Stimulated activated CD4-positive, alpha-beta T cell treated with anti-CD3 and anti-CD28 coated beads, Interleukin-1b, Interleukin-23, amount 100 ng/mL, for 24 hours (primary cell): ENCODE measurements at regions not wholly inside any gene's neighbourhood (a gene's known extent, or its start where the extent isn't known, plus 50 kb on each side); places are given as distances from the start of the nearest gene placed in this dataset.
"Not testable (repeated sequence)": the region's sequence is repeated elsewhere in the genome, so short reads cannot be mapped to it uniquely, and the experiment has no call there.

Experiments used
- DNase-seq, 4 experiments: peaks; one replicate each; pipeline ENCODE4 v3.0.0-alpha.2; 2020; ENCODE audit warnings: low read depth in 4 of 4, low spot score in 1 of 4

- DNase-seq: no peak
Measured at GRCh38 chr13:73190477-73190876, 131.7 kb downstream of the KLF5 start.

DNA sequence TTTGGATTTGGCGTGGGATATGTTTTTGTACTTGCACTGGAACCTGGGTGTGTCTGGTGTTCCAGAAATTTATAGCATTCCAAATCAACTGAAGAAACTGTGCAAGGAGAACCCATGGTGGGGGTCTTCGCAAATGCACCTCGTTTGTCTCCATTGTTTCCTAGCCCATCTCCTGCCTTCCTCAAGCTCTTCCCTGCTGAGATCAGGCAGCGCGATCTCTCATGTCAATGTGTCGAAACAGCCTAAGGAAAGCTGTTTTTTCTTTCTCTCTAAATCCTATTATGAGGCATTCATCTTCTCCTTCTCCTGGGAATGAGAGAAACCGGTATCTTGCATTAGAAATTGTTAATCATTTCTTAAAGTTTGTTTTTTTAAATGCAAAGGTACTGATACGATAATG, 131.0 kb downstream of the KLF5 start:
- DNase-seq: no peak

DNA sequence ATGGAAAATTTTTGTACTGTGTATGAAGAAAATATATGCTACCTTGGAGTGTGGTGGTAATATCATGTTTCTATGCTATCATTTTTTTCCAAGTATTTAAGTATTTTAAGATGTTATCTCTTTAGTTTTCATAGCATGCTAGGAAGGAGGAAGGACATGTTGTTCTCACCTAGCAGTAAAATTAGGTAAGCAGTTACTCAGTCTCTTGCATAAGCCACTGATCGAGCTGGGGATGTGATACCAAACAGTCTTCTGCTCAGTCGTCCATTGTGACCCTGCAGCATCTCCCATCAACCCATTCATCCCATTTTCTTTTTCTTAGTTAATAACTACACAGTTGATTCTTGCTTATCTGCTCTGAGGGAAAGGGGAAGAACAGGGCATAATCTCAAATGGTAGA, 130.6 kb downstream of the KLF5 start:
- no peak for DNase-seq

GRCh38 chr13:73187106-73187505, 128.3 kb downstream of the KLF5 start:
- no peak for DNase-seq

DNA sequence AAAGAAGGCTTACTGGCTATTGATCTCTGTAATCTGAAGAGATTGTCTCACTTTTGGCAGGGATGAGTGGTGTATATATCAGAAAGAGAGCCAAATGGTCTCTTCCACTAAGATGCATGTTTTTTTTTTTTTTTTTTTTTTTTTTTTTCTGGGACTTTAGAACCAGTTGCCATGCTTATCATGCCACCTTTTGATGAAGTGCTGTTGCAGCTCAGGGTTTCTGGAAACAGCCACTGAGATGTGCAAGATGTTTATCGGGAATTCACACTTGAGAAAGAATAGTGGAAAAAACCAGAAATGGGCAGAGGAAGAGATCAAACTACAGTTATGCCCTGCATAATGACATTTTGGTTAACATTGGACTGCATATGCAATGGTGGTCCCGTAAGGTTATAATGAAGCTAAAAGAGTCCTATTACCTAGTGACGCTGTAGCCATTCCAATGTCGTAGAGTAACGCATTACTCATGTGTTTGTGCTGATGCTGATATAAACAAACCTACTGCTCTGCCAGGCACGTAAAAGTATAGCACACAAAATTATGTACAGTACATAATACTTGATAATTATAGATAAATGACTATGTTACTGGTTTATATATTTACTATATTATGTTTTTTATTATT, 121.0 kb downstream of the KLF5 start:
- no peak for DNase-seq

GRCh38 chr13:73177916-73178565, 119.2 kb downstream of the KLF5 start:
- no peak for DNase-seq

DNA sequence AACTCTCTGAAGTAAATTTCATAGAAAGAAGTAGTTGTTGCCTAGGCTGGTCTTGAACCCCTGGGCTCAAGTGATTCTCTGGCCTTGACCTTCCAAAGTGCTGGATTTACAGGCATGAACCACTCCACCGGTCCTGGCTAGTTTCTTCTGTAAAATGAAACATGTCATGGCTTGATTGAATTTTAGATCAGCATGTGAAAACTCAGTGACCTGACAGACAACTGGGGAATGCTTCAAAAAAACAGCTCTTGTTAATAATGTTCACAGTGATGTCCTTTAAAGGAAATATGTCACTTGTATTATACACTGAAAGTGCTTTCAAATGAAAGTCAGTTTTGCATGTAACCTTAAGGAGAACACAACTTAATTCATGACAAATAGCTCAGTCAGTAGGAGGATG, 118.2 kb downstream of the KLF5 start:
- DNase-seq: no peak

DNA sequence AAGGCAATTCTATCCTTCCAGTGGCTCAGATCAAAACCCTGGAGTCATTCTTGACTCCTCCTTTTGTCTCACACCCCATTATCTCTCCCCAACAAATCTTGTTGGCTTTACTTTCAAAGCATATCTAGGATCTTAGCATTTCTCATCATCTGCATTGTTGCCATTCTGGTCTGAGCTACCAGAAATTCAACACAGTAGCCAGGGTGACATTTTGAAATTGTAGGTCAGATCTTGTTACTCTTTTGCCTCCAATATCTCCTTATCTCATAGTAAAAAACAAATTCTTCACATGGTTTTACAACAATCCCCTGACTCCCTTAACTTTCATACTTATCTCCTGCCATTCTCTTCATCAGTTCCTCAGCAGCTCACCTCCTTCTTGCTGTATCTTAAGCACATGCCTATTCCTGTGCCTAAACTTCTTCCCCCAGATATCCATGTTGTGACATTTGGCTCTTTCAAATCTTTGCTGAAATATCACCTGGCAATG, 115.8 kb downstream of the KLF5 start:
- no peak for DNase-seq

- DNase-seq: no peak
Measured at GRCh38 chr13:73173279-73173811, 114.5 kb downstream of the KLF5 start.

DNA sequence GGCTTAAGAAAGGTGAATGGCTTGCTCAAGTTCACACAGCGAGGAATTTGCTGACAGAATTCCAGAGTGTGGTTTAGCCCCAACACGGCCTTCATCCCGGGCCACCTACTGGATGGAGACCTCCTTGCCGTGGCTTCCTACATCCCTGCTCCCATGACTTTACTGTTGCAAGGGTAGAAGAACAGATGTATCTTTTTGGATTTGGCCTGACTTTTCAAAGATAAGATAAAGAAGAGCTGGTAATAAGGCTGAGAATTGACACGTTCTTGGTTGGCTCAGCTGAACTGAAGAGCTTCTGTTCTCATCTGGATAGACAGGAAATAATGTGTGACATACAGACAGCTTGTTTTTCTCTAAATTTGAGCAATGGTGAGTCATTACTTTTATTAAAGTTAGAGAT, 113.1 kb downstream of the KLF5 start:
- DNase-seq: no peak

- no peak for DNase-seq
Measured at GRCh38 chr13:73171271-73171682, 112.5 kb downstream of the KLF5 start.

- no peak for DNase-seq
Measured at GRCh38 chr13:73169971-73170370, 111.2 kb downstream of the KLF5 start.

- no peak for DNase-seq
Measured at GRCh38 chr13:73168953-73169401, 110.2 kb downstream of the KLF5 start.

DNA sequence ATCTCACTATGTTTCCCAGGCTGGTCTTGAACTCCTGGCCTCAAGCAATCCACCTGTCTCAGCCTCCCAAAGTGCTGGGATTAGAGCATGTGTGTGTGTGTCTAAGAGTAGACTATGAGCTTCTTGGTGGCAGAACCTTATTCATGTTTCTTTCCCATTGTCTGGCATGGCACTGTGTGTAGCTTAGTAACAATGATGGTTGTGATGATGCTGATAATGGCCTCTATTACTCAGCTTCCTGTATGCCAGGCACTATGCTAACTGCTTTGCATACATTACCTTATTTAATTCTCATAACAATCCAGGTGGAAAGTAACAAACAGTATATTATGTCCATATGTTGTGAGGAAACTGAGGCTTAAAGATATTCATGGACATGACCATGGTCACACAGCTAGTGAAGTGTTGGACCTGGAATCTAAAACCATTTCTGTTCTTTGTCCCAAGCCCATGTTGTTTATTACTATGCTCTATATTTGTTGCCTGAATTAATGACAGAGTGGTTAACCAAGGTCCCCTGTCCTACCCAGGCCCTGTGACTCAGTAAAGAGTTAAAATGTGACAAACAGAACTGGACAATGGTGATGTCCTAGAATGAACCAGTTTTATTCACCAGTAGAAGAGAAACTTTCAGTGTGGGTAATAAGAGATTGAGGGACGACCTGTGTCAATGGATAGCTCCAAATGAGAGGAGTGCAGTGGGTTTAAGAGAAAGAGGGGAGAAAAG, 109.6 kb downstream of the KLF5 start:
- DNase-seq: no peak

GRCh38 chr13:73167028-73167820, 108.4 kb downstream of the KLF5 start:
- no peak for DNase-seq

GRCh38 chr13:73166204-73166603, 107.4 kb downstream of the KLF5 start:
- no peak for DNase-seq

DNA sequence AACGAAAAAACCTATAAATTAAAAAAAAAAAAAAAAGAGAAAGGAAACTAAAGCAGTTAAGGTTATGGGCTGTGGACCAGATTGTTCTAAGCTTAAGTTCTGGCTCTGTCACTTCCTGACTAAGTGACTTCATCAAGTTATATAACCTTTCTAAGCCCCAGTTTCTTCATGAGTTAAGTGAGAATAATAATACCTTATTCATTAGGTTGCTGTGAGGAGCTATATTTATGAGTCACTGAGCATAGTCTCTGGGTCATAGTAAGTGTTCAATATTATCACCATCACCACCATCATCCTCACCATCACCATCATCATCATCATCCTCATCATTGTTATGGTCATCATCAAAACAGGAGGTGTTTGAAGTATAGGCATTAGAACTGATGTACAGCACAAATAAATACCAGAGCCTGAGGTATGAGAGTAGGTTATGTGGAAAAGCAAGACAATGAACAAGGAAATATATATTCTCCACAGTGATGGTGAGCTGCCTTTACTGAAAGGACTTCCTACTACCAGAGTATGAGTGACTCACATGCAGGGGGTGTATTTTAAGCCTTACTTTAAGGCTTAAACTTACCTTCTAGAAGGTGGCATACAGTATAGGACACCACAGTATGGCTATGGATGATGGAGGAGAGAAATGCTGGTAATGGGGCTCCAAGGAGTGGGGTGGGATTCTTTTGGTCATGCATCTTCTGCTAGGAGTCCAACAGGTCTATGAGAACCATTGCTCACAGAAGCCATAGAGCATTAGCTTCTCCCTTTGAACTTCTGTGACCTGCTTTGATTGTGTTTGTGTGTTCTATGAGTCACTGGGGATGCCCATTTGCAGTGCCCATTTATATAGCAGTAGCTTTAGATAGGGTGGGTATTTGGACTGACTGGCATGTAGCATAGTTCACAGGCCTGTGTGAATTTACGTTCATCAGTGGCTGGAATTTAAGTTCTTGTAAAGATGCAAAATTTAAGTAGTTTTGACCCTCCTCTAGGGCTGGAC, 104.4 kb downstream of the KLF5 start:
- no peak for DNase-seq

DNA sequence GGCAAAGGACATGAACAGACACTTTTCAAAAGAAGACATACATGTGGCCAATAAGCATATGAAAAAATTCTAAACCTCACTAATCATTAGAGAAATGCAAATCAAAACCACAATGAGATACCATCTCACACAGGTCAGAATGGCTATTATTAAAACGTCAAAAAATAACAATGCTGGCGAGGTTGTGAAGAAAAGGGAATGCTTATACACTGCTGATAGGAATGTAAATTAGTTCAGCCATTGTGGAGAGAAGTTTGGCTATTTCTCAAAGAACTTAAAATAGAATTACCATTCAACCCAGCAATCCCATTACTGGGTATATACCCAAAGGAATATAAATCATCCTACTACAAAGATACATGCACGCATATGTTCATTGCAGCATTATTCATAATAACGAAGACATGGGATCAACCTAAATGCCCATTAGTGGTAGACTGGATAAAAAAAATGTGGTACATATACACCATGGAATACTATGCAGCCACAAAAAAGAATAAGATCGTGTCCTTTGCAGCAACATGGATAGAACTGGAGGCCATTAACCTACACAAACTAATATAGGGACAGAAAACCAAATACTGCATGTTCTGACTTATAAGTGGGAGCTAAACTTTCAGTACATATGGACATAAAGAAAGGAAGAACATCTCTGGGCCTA, 101.7 kb downstream of the KLF5 start:
- DNase-seq: not testable (repeated sequence)

GRCh38 chr13:73158851-73159250, 100.0 kb downstream of the KLF5 start:
- DNase-seq: no peak
